Naive thymus-derived CD4-positive, alpha-beta T cell (primary cell): ENCODE measurements at regions not wholly inside any gene's neighbourhood (a gene's known extent, or its start where the extent isn't known, plus 50 kb on each side); places are given as distances from the start of the nearest gene placed in this dataset.
"Not testable (repeated sequence)": the region's sequence is repeated elsewhere in the genome, so short reads cannot be mapped to it uniquely, and the experiment has no call there.

Experiments
- ATAC-seq: fragments of 150-1000 bp; cut with Tn5 transposase; 2 replicates; pipeline ENCODE4 v1.10.0; 2021; ENCODE audit warnings: mild to moderate bottlenecking, moderate library complexity
- CTCF ChIA-PET: fragments of 350-600 bp; sonication (Branson Sonifier 250); formaldehyde crosslinking; loops from one replicate; lab custom pipeline; 2021; ENCODE audit warnings: antibody characterized with exemption; lab: Charles Lee
- POLR2A ChIA-PET: fragments of 350-600 bp; sonication (Branson Sonifier 250); formaldehyde crosslinking; loops from one replicate; lab custom pipeline; 2021; ENCODE audit warnings: antibody characterized with exemption, inconsistent platforms; lab: Charles Lee
- DNase-seq, 9 donors: peaks; one replicate each; pipeline versions ENCODE4 v3.0.0 to v3.0.0-alpha.2; 2020 to 2022; ENCODE audit warnings: mixed read lengths in 1 of 9
- H3K27ac ChIP-seq: one replicate; pipeline ENCODE4 v1.7.0; 2013; ENCODE audit warnings: mild to moderate bottlenecking, low read depth, low read length, moderate library complexity
- H3K27me3 ChIP-seq, 2 donors: one replicate each; pipeline ENCODE4 v1.7.0; 2013; ENCODE audit warnings: low read length in 2 of 2, mild to moderate bottlenecking in 2 of 2, moderate library complexity in 2 of 2; ENCODE audit not compliant: control insufficient read depth in 2 of 2, insufficient read depth in 2 of 2
- H3K36me3 ChIP-seq, 3 experiments: 1 replicate in 2 of 3; 2 replicates in 1 of 3; pipeline ENCODE4 v1.7.0; 2013; ENCODE audit warnings: low read length in 3 of 3, mild to moderate bottlenecking in 3 of 3, moderate library complexity in 1 of 3; ENCODE audit not compliant: insufficient read depth in 3 of 3, control insufficient read depth in 2 of 3
- H3K4me1 ChIP-seq, 2 donors: one replicate each; pipeline ENCODE4 v1.7.0; 2013; ENCODE audit warnings: low read length in 2 of 2, mild to moderate bottlenecking in 2 of 2, moderate library complexity in 1 of 2; ENCODE audit not compliant: control insufficient read depth in 2 of 2, insufficient read depth in 2 of 2
- H3K4me3 ChIP-seq: 2 replicates; pipeline ENCODE4 v1.7.0; 2013; ENCODE audit warnings: mild to moderate bottlenecking, low read length
- H3K9me3 ChIP-seq, 3 experiments: 1 replicate in 2 of 3; 2 replicates in 1 of 3; pipeline ENCODE4 v1.7.0; 2013; ENCODE audit warnings: low read length in 3 of 3; ENCODE audit not compliant: control insufficient read depth in 2 of 3
- H3K27ac Mint-ChIP-seq, 9 donors: one replicate each; pipeline ENCODE4 v1.8.0; 2020 to 2022; ENCODE audit warnings: mixed read lengths in 9 of 9, mild to moderate bottlenecking in 8 of 9, moderate library complexity in 5 of 9, inconsistent platforms in 2 of 9
- H3K27me3 Mint-ChIP-seq, 5 donors: one replicate each; pipeline ENCODE4 v1.8.0; 2021 to 2022; ENCODE audit warnings: mixed read lengths in 5 of 5, mild to moderate bottlenecking in 1 of 5
- H3K36me3 Mint-ChIP-seq, 5 donors: one replicate each; pipeline ENCODE4 v1.8.0; 2020 to 2022; ENCODE audit warnings: mixed read lengths in 5 of 5, mild to moderate bottlenecking in 3 of 5, inconsistent platforms in 1 of 5
- H3K4me1 Mint-ChIP-seq, 7 donors: one replicate each; pipeline ENCODE4 v1.8.0; 2020 to 2022; ENCODE audit warnings: mixed read lengths in 7 of 7, mild to moderate bottlenecking in 3 of 7, inconsistent platforms in 1 of 7
- H3K4me3 Mint-ChIP-seq, 10 donors: one replicate each; pipeline ENCODE4 v1.8.0; 2020 to 2022; ENCODE audit warnings: mild to moderate bottlenecking in 10 of 10, mixed read lengths in 10 of 10, moderate library complexity in 6 of 10, inconsistent platforms in 2 of 10
- H3K9me3 Mint-ChIP-seq, 11 donors: one replicate each; pipeline ENCODE4 v1.8.0; 2020 to 2022; ENCODE audit warnings: mixed read lengths in 11 of 11, mild to moderate bottlenecking in 4 of 11, inconsistent platforms in 1 of 11, moderate library complexity in 1 of 11
- intact Hi-C, 2 donors: fragments of 100-400 bp; cut with micrococcal nuclease; formaldehyde crosslinking; loops; one replicate each; pipeline ENCODE4 v1.15.1; 2023

DNA sequence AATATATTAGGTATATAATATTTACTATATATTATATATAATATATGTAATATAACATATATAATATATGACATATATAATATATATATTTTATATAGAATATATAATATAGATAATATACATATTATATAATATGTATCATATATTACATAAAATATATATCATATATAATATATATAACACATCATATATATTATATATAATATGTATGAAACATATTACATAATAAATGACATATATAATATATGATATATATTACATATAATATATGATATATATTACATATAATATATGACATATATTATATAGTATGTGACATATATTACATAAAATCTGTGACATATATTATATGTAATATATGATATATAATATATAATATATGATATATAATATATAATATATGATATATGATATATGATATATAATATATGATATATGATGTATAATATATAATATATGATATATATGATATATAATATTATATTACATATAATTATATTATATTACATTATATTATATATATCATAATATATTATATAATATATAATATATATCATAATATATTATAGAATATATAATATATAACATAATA, 119.5 kb upstream of the RIMBP3 start:
- ATAC-seq (no peak), DNase-seq (no peak)
- Histone ChIP-seq H3K4me1 (no peaks in the 10 kb centered on the region), H3K4me3 (no peak overlapping the region), H3K27ac (no peak overlapping the region), H3K36me3 (no peaks in the 10 kb centered on the region), H3K9me3 (no peaks in the 10 kb centered on the region), H3K27me3 (no peaks in the 10 kb centered on the region)
- no peak overlapping the region for H3K27ac Mint-ChIP-seq
- H3K4me3 Mint-ChIP-seq: no peak overlapping the region
- CTCF ChIA-PET: no interaction called here
- H3K27me3 Mint-ChIP-seq: no peaks in the 10 kb centered on the region
- no peaks in the 10 kb centered on the region for H3K36me3 Mint-ChIP-seq
- peaks cover 0 to 5% (median 3%) of the 10 kb centered on the region in 11 donors for H3K9me3 Mint-ChIP-seq
- POLR2A ChIA-PET: no interaction called here
- no peaks in the 10 kb centered on the region for H3K4me1 Mint-ChIP-seq
- intact Hi-C loops: no loop called here

DNA sequence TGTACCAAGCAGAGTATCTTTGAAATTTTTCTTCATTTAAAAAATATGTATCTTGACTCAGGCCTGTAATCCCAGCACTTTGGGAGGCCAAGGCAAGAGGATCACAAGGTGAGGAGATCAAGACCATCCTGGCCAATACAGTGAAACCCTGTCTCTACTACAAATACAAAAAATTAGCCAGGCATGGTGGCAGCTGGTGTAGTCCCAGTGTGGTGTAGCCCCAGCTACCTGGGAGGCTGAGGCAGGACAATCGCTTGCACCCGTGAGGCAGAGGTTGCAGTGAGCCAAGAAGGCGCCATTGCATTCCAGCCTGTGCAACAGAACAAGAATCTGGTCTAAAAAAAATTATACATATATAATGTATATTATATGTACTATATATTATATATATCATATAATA, 118.7 kb upstream of the RIMBP3 start:
- POLR2A ChIA-PET, H3K27me3 Mint-ChIP-seq, H3K4me3 ChIP-seq, H3K4me1 Mint-ChIP-seq, H3K4me3 Mint-ChIP-seq, H3K4me1 ChIP-seq, H3K27me3 ChIP-seq, H3K9me3 Mint-ChIP-seq, H3K36me3 Mint-ChIP-seq, intact Hi-C loops, H3K9me3 ChIP-seq, H3K36me3 ChIP-seq, H3K27ac ChIP-seq, CTCF ChIA-PET: not testable (repeated sequence)
- peak overlapping the region in 1 of 9 donors; percentile 73 for H3K27ac Mint-ChIP-seq
- ATAC-seq (peak; percentile 82), DNase-seq (peak; percentile 28 to 77 (median 57))
